Small intestine (tissue), 7 donors: ENCODE measurements at regions not wholly inside any gene's neighbourhood (a gene's known extent, or its start where the extent isn't known, plus 50 kb on each side); places are given as distances from the start of the nearest gene placed in this dataset.
A peak's percentile ranks its signal among the peaks of the same experiment; 100 is the strongest.

Experiments
- DNase-seq, 2 donors: peaks; one replicate each; pipeline versions ENCODE4 v3.0.0 to v3.0.0-alpha.2; 2013
- FAIRE-seq: peaks from 2 replicates; lab custom pipeline; 2012; peaks lifted over from hg19 to GRCh38; lab: Jason Lieb, UNC
- H3K27ac ChIP-seq, 3 donors: one replicate each; pipeline ENCODE4 v1.5.1; 2013; ENCODE audit warnings: low read length in 2 of 3, mild to moderate bottlenecking in 2 of 3, control low read depth in 1 of 3, inconsistent platforms in 1 of 3, low read depth in 1 of 3, moderate library complexity in 1 of 3
- H3K27me3 ChIP-seq, 3 donors: one replicate each; pipeline ENCODE4 v1.6.1; 2013; ENCODE audit warnings: low read length in 3 of 3, inconsistent platforms in 1 of 3; ENCODE audit not compliant: control insufficient read depth in 3 of 3, insufficient read depth in 3 of 3
- H3K36me3 ChIP-seq, 3 donors: one replicate each; pipeline ENCODE4 v1.6.1; 2013; ENCODE audit warnings: low read length in 3 of 3, inconsistent platforms in 1 of 3, low read depth in 1 of 3, mild to moderate bottlenecking in 1 of 3, moderate library complexity in 1 of 3; ENCODE audit not compliant: control insufficient read depth in 3 of 3, insufficient read depth in 2 of 3
- H3K4me1 ChIP-seq, 3 donors: one replicate each; pipeline ENCODE4 v1.6.1; 2013; ENCODE audit warnings: low read length in 2 of 3, inconsistent platforms in 1 of 3, low read depth in 1 of 3, mild to moderate bottlenecking in 1 of 3, moderate library complexity in 1 of 3; ENCODE audit not compliant: control insufficient read depth in 3 of 3, insufficient read depth in 2 of 3
- H3K4me3 ChIP-seq, 3 donors: one replicate each; pipeline ENCODE4 v1.5.1; 2013; ENCODE audit warnings: low read length in 3 of 3, control low read depth in 1 of 3, inconsistent platforms in 1 of 3, low read depth in 1 of 3, mild to moderate bottlenecking in 1 of 3, moderate library complexity in 1 of 3
- H3K9me3 ChIP-seq, 2 donors: one replicate each; pipeline ENCODE4 v1.6.1; 2013; ENCODE audit warnings: low read depth in 1 of 2, low read length in 1 of 2; ENCODE audit not compliant: control insufficient read depth in 2 of 2, insufficient read depth in 1 of 2
- WGBS, 3 donors: extraction: QIAGEN DNeasy Blood & Tissue Kit; methylation state at CpG; one replicate each; pipeline ENCODE4 v1.1.7; 2013; 5-methylcytosine and 5-hydroxymethylcytosine counted together
- donor health status: healthy with polysubstance abuse.
- donor health status: control.
- donor health status: control.
- donor health status: Bipolar disorder and iron deficiency.
- donor health status: healthy.

DNA sequence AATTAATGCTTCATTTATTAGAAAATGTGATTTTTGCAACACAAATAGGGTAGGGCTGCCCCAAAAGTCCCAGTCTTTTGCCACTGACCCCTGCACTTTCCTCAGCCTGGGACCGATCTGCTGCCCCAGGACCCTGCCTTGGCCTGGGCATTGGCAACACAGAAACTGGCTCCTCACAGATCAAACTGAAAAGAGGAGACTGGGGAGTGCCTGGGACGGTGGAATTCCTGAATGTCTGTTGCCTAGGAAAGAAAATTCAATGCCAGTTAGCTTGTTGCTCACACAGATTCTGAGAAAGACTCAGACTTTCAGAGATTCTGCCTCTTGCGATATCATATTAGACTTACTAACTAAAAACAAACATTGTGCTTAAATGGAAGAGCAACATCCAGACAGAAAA is 211.2 kb downstream of the VAPA start:
- no peaks in the 10 kb centered on the region for H3K9me3 ChIP-seq
- H3K36me3 ChIP-seq = no peaks in the 10 kb centered on the region
- 84 to 88% (median 88%) methylated on average over 3 of the region's 3 CpGs for WGBS, 3 donors
- no peak overlapping the region for H3K4me3 ChIP-seq
- H3K27me3 ChIP-seq = no peaks in the 10 kb centered on the region
- no peaks in the 10 kb centered on the region for H3K4me1 ChIP-seq
- H3K27ac ChIP-seq = no peak overlapping the region
- no peak for FAIRE-seq
- DNase-seq = no peak

DNA sequence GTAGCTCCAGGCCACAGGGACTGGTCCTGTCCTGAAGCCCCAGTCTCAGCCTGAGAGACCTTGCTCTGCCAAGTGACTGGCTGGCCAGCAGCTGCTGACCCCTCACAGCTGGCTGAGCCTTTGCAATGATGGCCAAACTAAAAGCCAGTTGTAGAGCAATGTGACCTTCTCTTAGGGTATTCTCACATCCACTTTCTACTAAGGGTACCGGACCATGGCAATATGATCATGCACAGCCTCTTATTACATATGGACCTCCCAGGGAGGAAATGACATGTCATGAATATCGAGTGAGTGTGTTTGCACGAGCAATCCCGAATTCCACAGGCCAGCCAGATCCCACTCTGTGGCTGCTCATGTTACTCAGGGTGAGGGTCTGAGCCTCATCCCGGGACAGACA is 213.9 kb downstream of the VAPA start:
- no peak for DNase-seq
- WGBS, 3 donors = 73 to 82% (median 74%) methylated on average over 5 of the region's 5 CpGs
- H3K27me3 ChIP-seq = no peaks in the 10 kb centered on the region

DNA sequence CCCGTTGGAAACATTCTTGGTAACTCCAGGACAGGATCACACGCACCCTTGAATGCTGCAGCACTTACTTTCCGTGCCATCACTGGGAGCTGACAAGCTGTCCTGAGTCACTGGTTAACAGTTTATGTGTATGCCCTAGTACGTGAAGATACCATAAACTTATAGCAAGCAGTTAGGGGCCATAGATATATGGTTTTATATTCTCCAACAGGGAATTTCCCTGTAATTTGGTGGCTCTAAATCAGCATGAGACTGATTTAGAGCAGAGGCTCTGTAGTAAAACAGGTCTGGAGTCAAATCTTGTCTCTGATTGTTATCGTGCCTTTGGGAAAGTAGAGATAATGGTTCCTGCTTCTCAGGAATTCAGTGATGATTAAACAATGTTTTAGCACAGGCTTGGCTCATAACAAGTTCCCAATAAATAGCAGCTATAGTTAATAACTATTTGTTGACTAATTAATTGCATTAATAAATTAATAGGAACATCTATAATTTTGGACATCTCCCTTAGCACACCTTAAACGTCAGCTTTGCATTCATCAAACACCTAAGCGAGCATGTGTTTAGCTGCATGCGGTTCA is 215.2 kb downstream of the VAPA start:
- no peaks in the 10 kb centered on the region for H3K9me3 ChIP-seq
- H3K4me3 ChIP-seq = no peak overlapping the region
- no peak for DNase-seq
- H3K4me1 ChIP-seq = peaks cover 0 to 8% (median 0%) of the 10 kb centered on the region in 3 donors
- H3K27me3 ChIP-seq = no peaks in the 10 kb centered on the region
- no peaks in the 10 kb centered on the region for H3K36me3 ChIP-seq
- 54 to 80% (median 71%) methylated on average over 8 of the region's 8 CpGs for WGBS, 3 donors
- no peak overlapping the region for H3K27ac ChIP-seq
- FAIRE-seq = no peak

More for the DNA sequence above, 213.9 kb downstream of the VAPA start:
- Histone ChIP-seq H3K36me3 (no peaks in the 10 kb centered on the region), H3K4me3 (no peak overlapping the region), H3K9me3 (no peaks in the 10 kb centered on the region), H3K27ac (no peak overlapping the region), H3K4me1 (peaks cover 0 to 8% (median 0%) of the 10 kb centered on the region in 3 donors)
- no peak for FAIRE-seq

DNA sequence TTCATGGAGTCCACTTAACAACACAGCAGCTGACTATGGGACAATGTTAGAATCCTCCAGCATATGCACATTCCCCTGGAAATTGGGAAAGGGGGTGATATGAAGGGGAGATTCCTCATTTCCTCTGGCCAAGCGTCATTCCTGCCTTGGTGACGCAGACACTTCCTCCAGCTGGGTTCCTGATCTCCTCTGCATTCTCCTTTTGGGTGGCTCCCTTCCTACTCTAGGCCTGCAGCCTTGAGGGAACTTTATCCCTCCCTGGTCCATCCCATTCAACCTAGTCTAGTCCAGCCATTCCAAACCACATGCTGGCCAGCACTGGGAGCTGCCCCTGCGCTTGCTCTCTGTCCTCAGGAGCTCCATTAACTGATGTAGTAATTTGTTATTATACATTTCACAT is 216.8 kb downstream of the VAPA start:
- Histone ChIP-seq H3K9me3 (no peaks in the 10 kb centered on the region), H3K4me3 (no peak overlapping the region), H3K27ac (no peak overlapping the region), H3K4me1 (peaks cover 0 to 8% (median 0%) of the 10 kb centered on the region in 3 donors), H3K36me3 (no peaks in the 10 kb centered on the region), H3K27me3 (no peaks in the 10 kb centered on the region)
- DNase-seq (no peak), FAIRE-seq (no peak)
- WGBS, 3 donors = 84 to 92% (median 84%) methylated on average over 3 of the region's 3 CpGs

DNA sequence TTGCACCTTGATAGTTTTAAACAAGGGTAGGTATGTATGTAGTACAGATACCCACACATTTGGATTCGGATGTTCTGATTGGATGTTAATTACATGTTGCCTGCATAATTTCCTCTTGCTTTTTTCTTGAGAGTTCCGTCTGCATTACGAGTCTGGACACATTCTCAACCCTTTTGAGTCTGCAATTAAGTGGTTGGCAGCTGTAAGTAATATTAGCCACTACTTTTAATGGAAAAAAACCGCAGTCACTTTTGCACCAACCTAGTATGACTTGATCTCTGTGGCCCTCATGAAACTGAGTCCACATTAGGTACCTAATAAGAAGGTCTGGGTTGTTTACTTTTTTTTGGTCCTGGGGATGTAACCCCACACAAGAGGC is 217.3 kb downstream of the VAPA start:
- H3K4me3 ChIP-seq = no peak overlapping the region
- H3K4me1 ChIP-seq = peaks cover 0 to 8% (median 0%) of the 10 kb centered on the region in 3 donors
- no peaks in the 10 kb centered on the region for H3K9me3 ChIP-seq
- DNase-seq (no peak), FAIRE-seq (no peak)
- no peak overlapping the region for H3K27ac ChIP-seq
- WGBS, 3 donors = 39 to 70% (median 53%) methylated on average over 4 of the region's 4 CpGs
- no peaks in the 10 kb centered on the region for H3K27me3 ChIP-seq
- H3K36me3 ChIP-seq = no peaks in the 10 kb centered on the region

DNA sequence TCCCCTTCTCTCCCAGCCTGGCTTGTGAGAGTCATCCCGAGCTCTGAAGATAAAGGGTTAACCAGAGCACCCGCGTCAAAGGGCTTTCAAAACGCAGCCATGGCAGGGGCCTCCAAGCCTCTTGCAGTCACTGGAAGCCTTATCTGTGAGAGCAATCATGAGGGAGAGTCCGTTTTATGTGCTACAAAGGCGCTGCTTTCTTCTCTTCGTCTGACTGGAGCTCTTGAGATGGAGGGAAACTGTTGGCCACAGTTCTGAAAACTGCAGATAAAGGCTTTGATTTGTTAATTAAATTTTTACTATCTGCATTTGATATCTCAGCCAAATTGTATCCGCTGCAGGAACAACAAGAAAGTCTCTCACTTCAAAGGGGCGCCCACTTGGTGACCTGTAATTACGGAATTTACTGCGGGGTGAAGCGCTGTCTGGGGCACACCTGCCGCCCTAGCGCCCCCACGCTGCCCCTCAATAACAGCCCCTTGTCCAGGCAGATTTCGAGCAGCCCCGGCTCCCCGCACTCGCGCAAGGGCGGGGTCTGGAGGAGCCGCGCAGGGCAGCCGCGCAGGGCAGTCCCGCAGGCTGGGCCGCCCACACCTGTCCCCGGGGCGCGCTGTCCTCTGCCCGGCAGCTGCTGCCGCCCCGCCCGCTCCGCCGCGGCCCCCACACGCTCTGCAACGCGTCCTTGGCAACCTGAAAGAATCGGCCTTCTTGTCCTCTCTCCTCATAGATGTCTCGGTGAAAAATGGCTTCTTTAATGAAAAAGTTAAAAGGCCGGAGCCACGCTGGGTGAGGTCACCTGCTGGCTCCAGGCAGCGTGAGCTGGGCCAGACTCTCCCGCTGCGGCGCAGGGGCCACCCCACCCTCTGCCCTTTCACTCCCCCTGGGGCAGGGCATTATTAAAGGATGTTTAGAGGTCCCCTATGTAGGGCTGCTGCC is 217.9 kb downstream of the VAPA start:
- Histone ChIP-seq H3K27me3 (no peaks in the 10 kb centered on the region), H3K27ac (no peak overlapping the region), H3K4me1 (peaks cover 0 to 8% (median 0%) of the 10 kb centered on the region in 3 donors), H3K9me3 (no peaks in the 10 kb centered on the region), H3K4me3 (peak overlapping the region in 2 of 3 donors; percentile 26 to 39), H3K36me3 (no peaks in the 10 kb centered on the region)
- DNase-seq (peak; percentile 27 to 51), FAIRE-seq (no peak)
- WGBS, 3 donors = 2 to 8% (median 7%) methylated on average over 47 to 48 of the region's 48 CpGs

DNA sequence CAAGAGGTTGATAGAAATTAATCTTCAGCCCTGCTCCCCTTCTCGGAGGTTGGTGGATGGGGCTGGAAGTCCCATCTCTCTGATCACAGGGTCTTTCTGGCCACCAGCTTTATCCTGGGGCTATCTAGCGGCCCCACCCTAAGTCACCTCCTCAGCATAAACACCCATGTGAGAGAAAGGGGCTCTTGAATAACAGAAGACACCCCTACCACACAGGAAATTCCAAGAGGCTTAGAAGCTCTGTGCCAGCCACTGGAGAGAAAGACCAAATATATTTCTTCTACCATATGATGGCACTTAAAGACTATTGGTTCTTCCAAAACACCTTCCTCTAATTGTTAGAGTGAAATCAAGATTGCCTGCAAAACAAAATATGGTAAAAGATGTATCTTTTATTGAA is 219.7 kb downstream of the VAPA start:
- no peaks in the 10 kb centered on the region for H3K36me3 ChIP-seq
- no peak overlapping the region for H3K27ac ChIP-seq
- 93 to 100% (median 96%) methylated on average over 2 of the region's 2 CpGs for WGBS, 3 donors
- FAIRE-seq (no peak), DNase-seq (no peak)
- no peaks in the 10 kb centered on the region for H3K9me3 ChIP-seq
- peaks cover 0 to 8% (median 0%) of the 10 kb centered on the region in 3 donors for H3K4me1 ChIP-seq
- no peaks in the 10 kb centered on the region for H3K27me3 ChIP-seq
- no peak overlapping the region for H3K4me3 ChIP-seq

DNA sequence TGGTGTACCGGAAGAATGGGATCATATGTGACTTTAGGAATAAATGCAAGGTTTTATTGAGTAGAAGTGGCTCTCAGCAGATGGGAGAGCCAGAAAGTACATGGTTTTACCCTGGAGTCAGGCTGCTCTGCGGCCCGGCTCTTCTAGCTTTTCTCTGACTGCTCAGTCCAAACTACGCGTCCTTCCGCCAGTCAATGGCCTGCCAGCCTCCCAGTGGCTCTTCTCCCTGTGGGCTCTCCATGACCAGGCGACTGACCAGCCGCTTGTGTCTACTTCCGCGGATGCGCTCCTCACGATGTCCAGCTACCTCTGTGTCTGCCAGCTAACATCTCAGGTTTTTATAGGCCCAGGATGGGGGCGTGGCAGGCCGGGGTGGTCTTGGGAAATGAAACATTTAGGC is 220.4 kb downstream of the VAPA start:
- 93 to 94% (median 94%) methylated on average over 14 of the region's 14 CpGs for WGBS, 3 donors
- no peak overlapping the region for H3K4me3 ChIP-seq
- peaks cover 0 to 8% (median 0%) of the 10 kb centered on the region in 3 donors for H3K4me1 ChIP-seq
- H3K9me3 ChIP-seq = no peaks in the 10 kb centered on the region
- DNase-seq (no peak), FAIRE-seq (no peak)
- H3K27me3 ChIP-seq = no peaks in the 10 kb centered on the region
- no peak overlapping the region for H3K27ac ChIP-seq
- H3K36me3 ChIP-seq = no peaks in the 10 kb centered on the region
